ENCODE measurements at regions not wholly inside any gene's neighbourhood (a gene's known extent, or its start where the extent isn't known, plus 50 kb on each side); places are given as distances from the start of the nearest gene placed in this dataset.
"Not testable (repeated sequence)": the region's sequence is repeated elsewhere in the genome, so short reads cannot be mapped to it uniquely, and the experiment has no call there.

DNA sequence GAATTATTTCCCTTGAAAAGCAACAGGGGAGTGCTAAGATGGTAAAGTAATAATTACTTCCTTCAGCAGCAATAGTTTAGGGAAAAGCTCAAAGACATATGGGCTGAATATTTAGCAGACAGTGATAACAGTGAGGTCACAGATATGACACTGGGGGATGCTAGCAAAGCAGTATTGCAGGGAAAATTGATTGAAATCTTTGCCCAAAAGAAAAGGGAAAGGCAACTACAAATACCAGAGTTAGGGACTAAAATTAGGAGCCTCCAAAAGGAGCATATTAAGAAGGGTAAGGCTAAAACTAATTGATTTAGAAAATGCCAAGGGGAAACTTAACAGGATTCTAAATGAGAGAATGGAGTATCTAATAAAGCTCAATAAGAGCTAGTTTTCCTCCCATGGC, 1191.3 kb upstream of the TENM3 start:
- H3K9me3 Mint-ChIP-seq: no peaks in the 10 kb centered on the region
- no peak for DNase-seq
- H3K27ac Mint-ChIP-seq: no peak overlapping the region
- no peaks in the 10 kb centered on the region for H3K27me3 Mint-ChIP-seq
- no peak overlapping the region for H3K4me3 Mint-ChIP-seq
- H3K36me3 Mint-ChIP-seq (ENCODE audit: low read depth): no peaks in the 10 kb centered on the region
- H3K4me1 Mint-ChIP-seq (ENCODE audit: low read depth): no peaks in the 10 kb centered on the region

DNA sequence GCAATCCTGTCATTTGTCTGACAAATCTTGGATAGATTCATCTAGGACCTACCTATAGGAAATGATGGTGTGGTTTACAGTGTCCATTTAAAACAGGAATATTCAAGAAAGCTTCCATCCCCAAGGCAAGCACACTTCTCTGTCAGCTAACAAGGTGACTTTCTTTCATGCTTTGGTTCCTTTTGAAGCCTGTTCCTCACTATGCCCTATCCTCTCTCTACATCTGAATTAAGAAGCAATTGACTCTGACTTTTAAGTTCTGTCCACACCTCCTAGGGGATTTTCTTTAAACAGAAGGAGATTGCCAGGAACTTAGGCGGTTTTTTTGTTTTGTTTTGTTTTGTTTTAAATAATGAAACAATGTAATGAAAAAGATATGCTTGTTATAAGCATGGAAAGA, 1181.4 kb upstream of the TENM3 start:
- Mint-ChIP-seq H3K4me3 (no peak overlapping the region), H3K36me3 (ENCODE audit: low read depth) (no peaks in the 10 kb centered on the region), H3K27me3 (no peaks in the 10 kb centered on the region), H3K27ac (no peak overlapping the region), H3K4me1 (ENCODE audit: low read depth) (no peaks in the 10 kb centered on the region), H3K9me3 (peaks cover 5% of the 10 kb centered on the region)
- DNase-seq: no peak

DNA sequence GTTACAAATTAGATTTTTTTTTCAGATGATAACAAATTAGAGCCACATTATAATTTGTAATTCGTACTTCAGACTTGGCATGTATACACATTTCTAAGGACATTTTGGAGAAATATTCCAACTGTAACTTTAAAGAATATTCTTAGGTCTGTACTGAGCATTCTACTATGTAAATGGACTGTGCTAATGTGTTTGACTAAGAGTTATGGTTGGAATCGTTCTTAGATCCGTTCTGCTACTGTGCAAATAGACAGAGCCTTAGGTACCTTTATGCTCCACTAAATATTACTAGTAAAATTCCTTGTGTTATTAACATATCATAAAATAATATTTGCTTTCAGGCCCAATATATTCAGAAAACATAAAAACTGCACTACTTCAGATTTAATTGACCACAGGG, 1180.0 kb upstream of the TENM3 start:
- no peak for DNase-seq

DNA sequence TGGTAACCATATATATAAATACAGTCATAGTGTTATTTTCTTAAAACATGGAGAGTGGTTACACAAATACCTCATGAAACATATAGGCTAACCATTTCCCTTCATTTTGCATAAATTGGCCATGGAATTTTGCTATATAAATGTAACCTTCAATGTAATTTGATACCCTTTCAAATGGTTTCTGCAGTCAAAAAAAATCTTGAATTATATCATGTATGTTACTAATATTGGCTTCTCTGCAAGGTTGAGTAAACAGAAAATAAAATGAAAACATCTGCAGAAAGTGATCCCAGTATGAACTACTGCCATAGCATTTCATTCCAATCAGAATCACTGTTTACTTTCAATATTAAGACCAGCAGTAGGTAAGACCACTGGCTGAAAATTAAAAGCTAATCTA, 1165.9 kb upstream of the TENM3 start:
- DNase-seq: no peak
- Mint-ChIP-seq H3K27me3 (no peaks in the 10 kb centered on the region), H3K36me3 (ENCODE audit: low read depth) (no peaks in the 10 kb centered on the region), H3K27ac (no peak overlapping the region), H3K9me3 (no peaks in the 10 kb centered on the region), H3K4me1 (ENCODE audit: low read depth) (no peaks in the 10 kb centered on the region), H3K4me3 (no peak overlapping the region)

More for the DNA sequence above, 1180.0 kb upstream of the TENM3 start:
- Mint-ChIP-seq H3K27ac (no peak overlapping the region), H3K4me1 (ENCODE audit: low read depth) (no peaks in the 10 kb centered on the region), H3K36me3 (ENCODE audit: low read depth) (no peaks in the 10 kb centered on the region), H3K27me3 (no peaks in the 10 kb centered on the region), H3K4me3 (no peak overlapping the region), H3K9me3 (peaks cover 9% of the 10 kb centered on the region)

DNA sequence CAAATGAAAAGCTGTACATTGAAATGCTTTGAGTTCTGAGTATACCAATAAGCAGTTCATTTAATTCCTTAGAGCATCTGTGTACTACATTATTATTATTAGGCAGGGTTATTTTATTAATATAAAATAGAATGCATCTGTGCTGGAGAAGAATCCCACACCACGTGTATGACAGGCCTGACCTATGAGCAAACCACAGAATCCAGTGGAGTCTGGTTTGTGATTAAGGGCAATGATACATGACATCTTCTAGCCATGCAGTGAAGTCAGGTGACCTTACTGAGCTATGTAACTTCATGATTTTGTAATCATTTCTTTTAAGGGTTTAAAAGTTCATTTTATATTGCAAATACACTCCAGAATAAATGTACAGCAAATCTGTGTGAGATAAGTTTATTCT, 1165.0 kb upstream of the TENM3 start:
- Mint-ChIP-seq H3K27ac (no peak overlapping the region), H3K4me1 (ENCODE audit: low read depth) (no peaks in the 10 kb centered on the region), H3K4me3 (no peak overlapping the region), H3K27me3 (no peaks in the 10 kb centered on the region), H3K36me3 (ENCODE audit: low read depth) (no peaks in the 10 kb centered on the region), H3K9me3 (no peaks in the 10 kb centered on the region)
- no peak for DNase-seq

DNA sequence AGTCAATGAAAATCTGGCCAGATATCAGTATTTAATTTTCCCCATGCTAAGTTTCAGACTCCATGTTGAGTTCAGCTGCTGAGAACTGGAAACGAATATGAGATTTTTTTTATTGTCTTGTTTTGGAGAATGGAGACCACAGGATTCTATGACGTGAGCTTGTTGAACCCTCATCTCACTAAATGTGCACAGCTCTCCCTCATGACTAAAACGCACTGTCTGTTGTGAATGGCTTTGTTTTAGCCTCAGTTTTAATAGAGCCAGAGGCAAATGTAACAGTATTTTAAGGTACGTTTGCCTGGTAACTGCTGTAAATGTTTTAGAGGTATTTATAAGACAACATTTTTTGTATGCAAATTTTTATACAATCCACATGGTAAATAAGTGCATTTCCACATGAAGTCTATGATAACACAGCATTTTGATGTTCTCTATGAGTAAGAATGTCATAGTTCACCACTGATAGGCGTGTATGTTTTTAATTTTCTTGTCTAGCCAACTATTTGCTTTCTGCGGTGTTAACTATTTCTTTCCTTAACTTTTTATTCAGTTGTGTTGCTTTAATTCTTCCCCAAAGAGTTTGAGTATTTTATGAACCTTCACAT, 1159.3 kb upstream of the TENM3 start:
- H3K4me3 Mint-ChIP-seq: no peak overlapping the region
- H3K9me3 Mint-ChIP-seq: no peaks in the 10 kb centered on the region
- no peaks in the 10 kb centered on the region for H3K36me3 Mint-ChIP-seq (ENCODE audit: low read depth)

DNA sequence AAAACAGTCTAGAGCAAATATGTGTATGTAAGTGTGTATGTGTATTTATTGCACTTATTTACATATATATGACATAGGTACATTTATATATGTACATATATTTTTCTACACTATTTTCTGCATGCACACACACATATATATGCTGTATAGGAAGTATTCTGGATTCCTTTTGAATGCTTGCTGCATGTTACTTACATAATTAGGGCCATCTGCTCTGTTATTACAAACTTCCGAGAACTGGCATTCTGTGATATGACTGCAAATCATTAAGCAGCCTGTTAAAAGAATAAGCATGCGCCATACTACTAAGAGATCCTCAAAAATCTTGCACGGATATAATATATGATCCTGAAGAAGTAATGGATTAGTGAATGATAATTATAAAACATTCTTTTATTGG, 1157.6 kb upstream of the TENM3 start:
- no peak for DNase-seq
- Mint-ChIP-seq H3K36me3 (ENCODE audit: low read depth) (no peaks in the 10 kb centered on the region), H3K27me3 (no peaks in the 10 kb centered on the region), H3K9me3 (peaks cover 3% of the 10 kb centered on the region), H3K4me1 (ENCODE audit: low read depth) (no peaks in the 10 kb centered on the region), H3K27ac (no peak overlapping the region), H3K4me3 (no peak overlapping the region)

More for the DNA sequence above, 1159.3 kb upstream of the TENM3 start:
- Mint-ChIP-seq H3K4me1 (ENCODE audit: low read depth) (no peaks in the 10 kb centered on the region), H3K27ac (no peak overlapping the region), H3K27me3 (no peaks in the 10 kb centered on the region)
- no peak for DNase-seq

DNA sequence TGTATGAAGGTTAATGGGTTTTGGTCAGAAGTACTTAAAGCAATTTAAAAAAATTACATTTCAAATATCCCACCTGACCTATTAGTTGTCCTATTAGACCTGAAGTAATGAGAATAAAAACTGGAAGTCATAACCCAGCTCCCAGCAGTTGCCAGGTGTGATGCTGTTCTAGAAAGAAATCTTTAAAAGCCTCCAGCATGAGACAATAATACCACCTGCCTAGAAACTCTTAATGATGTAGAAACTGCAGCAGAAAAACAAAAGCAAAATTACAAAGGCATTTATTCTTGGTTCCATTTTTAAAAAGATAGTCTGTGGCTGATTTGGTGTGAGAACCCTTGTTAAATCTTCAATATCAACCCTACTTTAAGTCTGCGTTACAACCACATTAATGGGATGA, 1137.7 kb upstream of the TENM3 start:
- Mint-ChIP-seq H3K27ac (no peak overlapping the region), H3K36me3 (ENCODE audit: low read depth) (no peaks in the 10 kb centered on the region), H3K27me3 (no peaks in the 10 kb centered on the region), H3K4me3 (no peak overlapping the region), H3K9me3 (peaks cover 4% of the 10 kb centered on the region), H3K4me1 (ENCODE audit: low read depth) (no peaks in the 10 kb centered on the region)
- no peak for DNase-seq

DNA sequence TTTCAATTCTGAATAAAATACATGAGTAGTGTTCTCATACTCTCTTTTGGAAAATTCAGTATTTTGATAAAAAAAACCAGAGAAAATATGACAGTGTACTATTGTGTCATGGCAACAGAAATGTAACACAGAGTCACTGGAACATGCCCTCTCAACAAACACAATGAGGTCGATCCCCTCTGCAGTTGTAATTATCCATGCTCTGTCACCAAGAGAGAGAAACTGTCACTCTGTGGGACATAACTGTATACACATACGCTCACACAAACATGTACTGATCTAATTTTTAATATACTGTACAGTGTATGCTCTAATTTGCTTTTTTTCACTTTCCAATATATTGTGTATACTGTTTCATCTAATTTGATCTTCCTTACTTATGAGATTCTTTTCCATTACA, 1136.8 kb upstream of the TENM3 start:
- DNase-seq: no peak
- Mint-ChIP-seq H3K27ac (no peak overlapping the region), H3K4me1 (ENCODE audit: low read depth) (no peaks in the 10 kb centered on the region), H3K4me3 (no peak overlapping the region), H3K27me3 (no peaks in the 10 kb centered on the region), H3K9me3 (peaks cover 4% of the 10 kb centered on the region), H3K36me3 (ENCODE audit: low read depth) (no peaks in the 10 kb centered on the region)

DNA sequence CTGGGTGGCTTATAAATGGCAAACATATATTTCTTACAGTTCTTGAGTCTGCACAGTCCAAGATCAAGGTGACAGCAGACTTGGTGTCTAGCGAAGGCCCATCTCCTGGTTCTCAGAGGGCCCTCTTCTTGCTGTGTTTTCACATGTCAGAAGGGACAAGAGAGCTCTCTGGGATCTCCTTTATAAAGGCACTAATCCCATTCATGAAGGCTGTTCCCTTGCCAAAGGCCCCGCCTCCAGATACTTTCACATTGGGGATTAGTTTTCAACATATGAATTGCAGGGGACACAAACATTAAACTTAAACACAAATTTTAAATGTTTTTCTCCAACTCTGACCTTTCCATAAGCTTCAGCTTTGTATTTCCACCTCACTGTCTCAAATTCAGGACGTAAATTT, 1135.0 kb upstream of the TENM3 start:
- Mint-ChIP-seq H3K9me3 (peaks cover 1% of the 10 kb centered on the region), H3K27me3 (no peaks in the 10 kb centered on the region), H3K4me1 (ENCODE audit: low read depth) (no peaks in the 10 kb centered on the region), H3K4me3 (no peak overlapping the region), H3K36me3 (ENCODE audit: low read depth) (no peaks in the 10 kb centered on the region), H3K27ac (no peak overlapping the region)
- no peak for DNase-seq

DNA sequence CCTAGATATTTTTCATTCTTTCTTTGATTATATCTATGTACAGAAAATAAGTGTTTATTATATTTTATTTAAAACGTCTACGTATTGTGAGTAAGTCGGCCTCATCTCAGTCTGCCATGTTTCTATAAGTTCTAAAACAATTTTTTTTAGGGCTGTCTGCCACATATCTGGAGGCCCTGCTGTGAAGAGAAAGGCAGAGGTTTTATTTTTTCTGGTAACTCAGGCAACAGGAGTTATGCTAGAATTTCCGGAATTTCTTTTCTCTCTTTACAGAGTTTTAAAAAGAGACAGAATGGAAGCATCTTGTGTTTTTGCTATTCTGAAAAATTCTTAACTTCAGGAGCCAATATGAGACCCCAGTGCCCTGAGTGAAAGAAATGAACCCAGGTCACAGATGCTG, 1124.0 kb upstream of the TENM3 start:
- no peak overlapping the region for H3K27ac Mint-ChIP-seq
- no peaks in the 10 kb centered on the region for H3K36me3 Mint-ChIP-seq (ENCODE audit: low read depth)
- H3K9me3 Mint-ChIP-seq: no peaks in the 10 kb centered on the region
- no peaks in the 10 kb centered on the region for H3K4me1 Mint-ChIP-seq (ENCODE audit: low read depth)
- no peak overlapping the region for H3K4me3 Mint-ChIP-seq
- DNase-seq: no peak
- no peaks in the 10 kb centered on the region for H3K27me3 Mint-ChIP-seq

DNA sequence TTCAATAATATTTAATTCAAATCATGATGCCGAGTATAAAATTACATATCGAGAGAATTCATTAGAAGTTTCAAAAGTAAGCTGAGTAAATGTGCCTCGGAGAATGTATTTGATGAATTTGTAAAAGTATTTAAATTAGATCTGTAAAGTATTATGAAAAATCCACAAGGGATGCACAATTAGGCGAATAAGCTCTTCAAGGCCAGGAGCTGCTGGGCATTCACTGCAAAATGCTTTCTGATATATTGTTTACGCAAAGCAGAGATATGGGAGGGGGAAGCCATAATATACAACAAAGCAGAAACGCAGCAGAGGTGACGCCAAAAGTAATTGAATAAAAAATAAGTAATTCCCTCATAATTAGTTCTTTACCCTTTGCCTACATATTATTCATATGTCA, 1121.5 kb upstream of the TENM3 start:
- Mint-ChIP-seq H3K27me3 (no peaks in the 10 kb centered on the region), H3K4me3 (no peak overlapping the region), H3K9me3 (no peaks in the 10 kb centered on the region), H3K4me1 (ENCODE audit: low read depth) (no peaks in the 10 kb centered on the region), H3K27ac (no peak overlapping the region), H3K36me3 (ENCODE audit: low read depth) (no peaks in the 10 kb centered on the region)
- no peak for DNase-seq

DNA sequence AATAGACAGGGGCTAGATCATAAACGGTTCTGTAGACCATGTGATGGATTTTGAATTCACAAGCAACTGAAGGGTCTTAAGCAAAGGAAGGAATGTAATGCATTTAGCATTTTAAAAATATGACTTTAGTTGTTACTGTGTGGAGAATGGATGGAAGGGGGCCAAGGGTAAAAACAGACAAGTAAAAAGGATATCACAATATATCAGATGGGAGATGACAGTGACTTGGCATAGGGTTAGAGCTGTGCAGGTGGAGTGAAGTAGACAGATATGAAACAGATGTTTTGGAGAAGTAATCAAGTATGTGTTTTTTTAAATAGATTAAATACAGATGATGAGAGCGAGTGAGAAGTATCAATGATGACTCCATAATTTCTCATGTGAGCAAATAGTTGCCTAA, 1116.0 kb upstream of the TENM3 start:
- no peaks in the 10 kb centered on the region for H3K36me3 Mint-ChIP-seq (ENCODE audit: low read depth)
- H3K27me3 Mint-ChIP-seq: no peaks in the 10 kb centered on the region
- H3K27ac Mint-ChIP-seq: no peak overlapping the region
- no peak overlapping the region for H3K4me3 Mint-ChIP-seq
- peaks cover 24% of the 10 kb centered on the region for H3K9me3 Mint-ChIP-seq
- H3K4me1 Mint-ChIP-seq (ENCODE audit: low read depth): no peaks in the 10 kb centered on the region
- DNase-seq: no peak

DNA sequence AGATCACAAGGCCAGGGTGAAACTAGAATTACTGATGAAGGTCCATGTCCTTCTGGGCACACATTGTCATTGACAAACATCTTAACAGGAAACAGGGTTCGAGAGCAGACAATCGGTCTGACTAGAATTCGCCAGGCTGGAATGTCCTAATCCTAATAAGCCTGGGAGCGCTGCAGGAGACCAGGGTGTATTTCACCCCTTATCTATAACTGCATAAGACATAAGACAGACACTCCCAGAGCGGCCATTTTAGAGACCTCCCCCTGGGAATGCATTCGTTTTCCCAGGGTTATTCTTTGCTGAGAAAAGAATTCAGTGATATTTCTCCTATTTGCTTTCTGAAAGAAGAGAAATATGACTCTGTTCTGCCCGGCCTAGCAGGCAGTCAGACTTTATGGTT, 1112.9 kb upstream of the TENM3 start:
- H3K4me1 Mint-ChIP-seq (ENCODE audit: low read depth); H3K36me3 Mint-ChIP-seq (ENCODE audit: low read depth); H3K4me3 Mint-ChIP-seq; DNase-seq; H3K27me3 Mint-ChIP-seq; H3K27ac Mint-ChIP-seq: not testable (repeated sequence)
- peaks cover 24% of the 10 kb centered on the region for H3K9me3 Mint-ChIP-seq

DNA sequence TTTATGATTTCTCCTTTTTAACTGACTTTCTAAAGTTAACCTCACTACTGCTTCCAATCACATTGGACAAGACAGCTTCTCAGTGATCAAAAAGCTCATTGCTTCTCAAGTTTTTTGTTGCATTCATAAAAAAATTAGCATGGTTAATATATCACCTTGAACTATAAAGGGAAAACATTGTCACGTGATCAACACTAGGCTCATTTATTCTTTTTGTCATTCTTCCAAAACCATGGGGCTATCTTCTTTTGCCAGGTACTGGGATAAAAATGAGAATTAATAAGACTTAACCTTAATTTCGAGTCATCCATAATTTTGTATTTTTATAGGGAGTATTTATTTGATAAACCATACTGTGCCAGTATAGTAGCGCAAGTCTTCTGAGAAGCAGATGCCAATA, 1105.9 kb upstream of the TENM3 start:
- no peak overlapping the region for H3K4me3 Mint-ChIP-seq
- H3K36me3 Mint-ChIP-seq (ENCODE audit: low read depth): no peaks in the 10 kb centered on the region
- H3K27me3 Mint-ChIP-seq: no peaks in the 10 kb centered on the region
- DNase-seq: no peak
- no peaks in the 10 kb centered on the region for H3K4me1 Mint-ChIP-seq (ENCODE audit: low read depth)
- no peak overlapping the region for H3K27ac Mint-ChIP-seq
- H3K9me3 Mint-ChIP-seq: no peaks in the 10 kb centered on the region

DNA sequence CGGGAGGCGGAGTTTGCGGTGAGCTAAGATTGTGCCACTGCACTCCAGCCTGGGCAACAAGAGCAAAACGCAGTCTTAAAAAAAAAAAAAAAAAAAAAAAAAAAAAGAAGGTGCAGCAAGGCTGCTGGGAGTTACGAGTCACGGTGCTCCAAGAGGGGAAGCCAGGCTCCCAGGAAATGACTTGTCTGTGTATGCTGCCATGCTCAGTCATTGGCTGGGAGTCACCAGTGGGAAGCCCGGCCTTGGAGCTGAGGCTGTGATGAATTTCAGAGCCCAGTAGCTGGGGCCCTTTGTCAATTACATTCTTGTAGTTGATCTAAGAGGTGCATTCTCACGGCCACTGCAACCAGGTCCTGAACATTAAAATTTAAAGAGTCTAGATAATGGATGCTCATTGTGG, 1105.1 kb upstream of the TENM3 start:
- Mint-ChIP-seq H3K9me3 (no peaks in the 10 kb centered on the region), H3K36me3 (ENCODE audit: low read depth) (no peaks in the 10 kb centered on the region), H3K27me3 (no peaks in the 10 kb centered on the region), H3K4me3 (no peak overlapping the region), H3K27ac (no peak overlapping the region), H3K4me1 (ENCODE audit: low read depth) (no peaks in the 10 kb centered on the region)
- DNase-seq: no peak
